ENCODE measurements at regions not wholly inside any gene's neighbourhood (a gene's known extent, or its start where the extent isn't known, plus 50 kb on each side); places are given as distances from the start of the nearest gene placed in this dataset.

DNA sequence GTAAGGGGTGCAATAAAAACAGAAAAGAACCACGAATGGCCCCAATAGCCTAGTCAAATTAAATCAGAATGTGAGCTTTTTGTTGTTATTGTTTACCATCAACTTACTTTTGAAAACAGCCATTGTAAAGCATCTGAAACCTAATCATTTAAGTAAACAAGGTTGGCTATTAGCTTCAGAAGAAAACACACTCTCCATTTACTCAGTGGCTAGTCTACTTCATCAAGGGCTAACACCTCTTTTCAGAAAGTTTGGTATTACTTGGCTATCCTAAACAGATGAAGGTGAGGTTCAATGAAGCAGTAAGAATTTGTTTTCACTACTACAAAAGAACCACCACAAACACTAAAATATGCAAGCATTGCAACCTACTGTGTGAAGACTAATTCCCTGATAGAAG, 398.0 kb downstream of the CDH2 start:
- TF ChIP-seq, protein P1, sequence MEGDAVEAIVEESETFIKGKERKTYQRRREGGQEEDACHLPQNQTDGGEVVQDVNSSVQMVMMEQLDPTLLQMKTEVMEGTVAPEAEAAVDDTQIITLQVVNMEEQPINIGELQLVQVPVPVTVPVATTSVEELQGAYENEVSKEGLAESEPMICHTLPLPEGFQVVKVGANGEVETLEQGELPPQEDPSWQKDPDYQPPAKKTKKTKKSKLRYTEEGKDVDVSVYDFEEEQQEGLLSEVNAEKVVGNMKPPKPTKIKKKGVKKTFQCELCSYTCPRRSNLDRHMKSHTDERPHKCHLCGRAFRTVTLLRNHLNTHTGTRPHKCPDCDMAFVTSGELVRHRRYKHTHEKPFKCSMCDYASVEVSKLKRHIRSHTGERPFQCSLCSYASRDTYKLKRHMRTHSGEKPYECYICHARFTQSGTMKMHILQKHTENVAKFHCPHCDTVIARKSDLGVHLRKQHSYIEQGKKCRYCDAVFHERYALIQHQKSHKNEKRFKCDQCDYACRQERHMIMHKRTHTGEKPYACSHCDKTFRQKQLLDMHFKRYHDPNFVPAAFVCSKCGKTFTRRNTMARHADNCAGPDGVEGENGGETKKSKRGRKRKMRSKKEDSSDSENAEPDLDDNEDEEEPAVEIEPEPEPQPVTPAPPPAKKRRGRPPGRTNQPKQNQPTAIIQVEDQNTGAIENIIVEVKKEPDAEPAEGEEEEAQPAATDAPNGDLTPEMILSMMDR (IDR thresholded peaks at IDR 0.05): no peak
- TF ChIP-seq POLR2A (IDR thresholded peaks at IDR 0.05): no peak

All from uterus (tissue), 2 donors.